ENCODE measurements at regions not wholly inside any gene's neighbourhood (a gene's known extent, or its start where the extent isn't known, plus 50 kb on each side); places are given as distances from the start of the nearest gene placed in this dataset.

GRCh38 chr10:106399112-106399511 is 765.4 kb downstream of the SORCS1 start:
- FAIRE-seq (no peak), DNase-seq (ENCODE audit: insufficient read length, low spot score) (no peak)
- no peak for TF ChIP-seq CTCF (IDR thresholded peaks at IDR 0.05; ENCODE audit: insufficient read depth, missing control alignments)

GRCh38 chr10:106396192-106396591 is 768.3 kb downstream of the SORCS1 start:
- no peak for DNase-seq (ENCODE audit: insufficient read length, low spot score)
- TF ChIP-seq CTCF (IDR thresholded peaks at IDR 0.05; ENCODE audit: insufficient read depth, missing control alignments): no peak
- FAIRE-seq: no peak

DNA sequence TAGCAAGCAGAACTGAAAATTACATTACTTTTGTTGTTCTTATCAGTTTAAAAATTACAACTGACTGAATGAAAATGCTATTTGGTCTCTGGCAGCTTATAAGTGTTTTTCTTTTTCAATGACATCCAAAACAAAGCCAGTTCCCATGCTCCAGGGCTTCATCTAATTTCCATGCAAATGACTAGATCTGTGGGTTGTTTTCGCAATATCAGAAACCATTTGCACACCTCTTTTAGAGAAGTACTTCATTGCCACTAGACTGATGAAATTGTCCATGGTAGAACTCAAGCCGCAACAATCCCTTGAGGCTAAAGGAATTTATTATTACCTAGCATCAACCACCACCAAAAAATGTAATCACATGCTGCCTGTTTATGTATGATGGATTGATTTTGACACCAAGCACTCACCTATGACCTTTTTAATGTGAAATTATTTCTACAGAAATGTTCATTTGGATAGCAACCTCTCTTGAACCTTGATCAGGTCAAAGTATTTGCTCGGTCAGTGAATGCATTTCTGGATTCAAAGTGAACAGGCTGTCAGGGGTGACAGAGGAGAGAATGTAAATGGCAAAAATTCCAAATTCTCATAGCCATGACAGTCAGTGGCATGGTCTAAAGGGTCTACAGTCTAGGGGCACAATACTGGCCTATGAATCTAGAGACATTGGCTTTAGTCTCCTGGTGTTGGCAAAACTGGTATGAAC is 769.3 kb downstream of the SORCS1 start:
- DNase-seq (ENCODE audit: insufficient read length, low spot score) (no peak), FAIRE-seq (no peak)
- TF ChIP-seq CTCF (IDR thresholded peaks at IDR 0.05; ENCODE audit: insufficient read depth, missing control alignments): no peak

DNA sequence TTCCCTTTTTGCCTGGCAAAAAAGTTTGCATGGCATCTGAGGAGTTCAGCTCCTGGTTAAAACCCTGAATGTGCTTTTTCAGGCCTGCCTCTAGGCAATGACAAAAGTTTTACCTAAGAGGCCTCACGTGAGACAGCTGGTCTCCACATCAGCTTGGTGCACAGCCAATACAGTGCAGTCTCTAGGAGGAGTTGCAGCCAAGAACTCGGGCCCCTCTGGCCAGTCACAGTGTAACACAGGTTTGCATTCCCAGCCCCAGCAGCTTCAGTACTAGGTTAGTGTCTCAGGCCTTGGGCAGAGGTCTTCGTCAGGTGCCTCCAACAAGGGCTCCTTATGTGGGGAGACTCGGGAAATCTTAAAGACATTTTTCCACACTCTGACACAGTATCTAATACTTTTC is 771.7 kb downstream of the SORCS1 start:
- TF ChIP-seq CTCF (IDR thresholded peaks at IDR 0.05; ENCODE audit: insufficient read depth, missing control alignments): no peak
- FAIRE-seq (no peak), DNase-seq (ENCODE audit: insufficient read length, low spot score) (no peak)

- DNase-seq (ENCODE audit: insufficient read length, low spot score) (no peak), FAIRE-seq (no peak)
- TF ChIP-seq CTCF (IDR thresholded peaks at IDR 0.05; ENCODE audit: insufficient read depth, missing control alignments): no peak
Observed at GRCh38 chr10:106387063-106387462, 777.4 kb downstream of the SORCS1 start.

DNA sequence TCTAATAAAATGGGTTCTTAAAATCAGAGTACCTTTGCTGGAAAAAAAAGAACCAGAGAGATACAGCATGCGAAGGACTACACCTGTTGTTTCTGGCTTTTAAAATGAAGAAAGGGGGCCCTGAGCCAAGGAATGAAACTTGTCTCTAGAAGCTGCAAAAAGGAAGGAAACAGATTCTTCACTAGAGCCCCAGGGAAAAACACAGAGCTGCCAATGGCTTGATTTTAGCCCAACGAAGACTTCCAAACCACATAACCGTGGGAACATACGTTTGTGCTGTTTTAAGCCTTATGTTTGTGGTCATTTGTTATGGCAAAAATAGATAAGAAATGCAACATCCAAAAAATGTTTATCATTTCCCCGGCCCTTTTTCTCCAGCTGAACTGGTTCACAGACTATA is 780.0 kb downstream of the SORCS1 start:
- DNase-seq (ENCODE audit: insufficient read length, low spot score) (no peak), FAIRE-seq (no peak)
- TF ChIP-seq CTCF (IDR thresholded peaks at IDR 0.05; ENCODE audit: insufficient read depth, missing control alignments): no peak

DNA sequence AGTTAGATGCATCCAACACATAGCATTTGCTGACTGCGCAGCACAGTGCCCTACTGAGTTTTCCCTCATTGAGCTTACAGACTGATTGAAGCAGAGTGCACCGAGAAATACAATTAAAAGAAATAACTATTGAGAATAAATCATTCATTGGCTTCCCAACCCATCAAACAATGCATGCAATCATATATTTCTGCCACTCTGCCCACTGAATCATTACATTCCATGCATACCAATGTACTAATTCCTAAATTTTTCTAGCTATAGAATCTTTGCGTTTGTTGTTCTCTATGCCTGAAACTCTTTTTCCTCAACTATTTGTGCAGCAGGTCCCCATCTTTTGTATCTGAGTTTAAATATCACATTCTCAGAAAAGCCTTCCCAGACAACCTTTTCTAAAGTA is 783.8 kb downstream of the SORCS1 start:
- DNase-seq (ENCODE audit: insufficient read length, low spot score): no peak
- no peak for FAIRE-seq
- TF ChIP-seq CTCF (IDR thresholded peaks at IDR 0.05; ENCODE audit: insufficient read depth, missing control alignments): no peak
